ENCODE measurements at regions not wholly inside any gene's neighbourhood (a gene's known extent, or its start where the extent isn't known, plus 50 kb on each side); places are given as distances from the start of the nearest gene placed in this dataset.
A peak's percentile ranks its signal among the peaks of the same experiment; 100 is the strongest.
"Not testable (repeated sequence)": the region's sequence is repeated elsewhere in the genome, so short reads cannot be mapped to it uniquely, and the experiment has no call there.

GRCh38 chr11:22078063-22078462 is 114.8 kb upstream of the ANO5 start:
- no peak for DNase-seq

GRCh38 chr11:22079133-22079872 is 113.6 kb upstream of the ANO5 start:
- DNase-seq = peak; percentile 98

GRCh38 chr11:22082178-22082577 is 110.7 kb upstream of the ANO5 start:
- no peak for DNase-seq

- no peak for DNase-seq
These were observed 110.1 kb upstream of the ANO5 start for GRCh38 chr11:22082788-22083187.

- DNase-seq = no peak
These were observed 108.8 kb upstream of the ANO5 start for GRCh38 chr11:22084056-22084455.

GRCh38 chr11:22084564-22084963 is 108.3 kb upstream of the ANO5 start:
- DNase-seq = no peak

- DNase-seq = no peak
These were observed 103.3 kb upstream of the ANO5 start for GRCh38 chr11:22089609-22090008.

- DNase-seq = no peak
These were observed 86.3 kb upstream of the ANO5 start for GRCh38 chr11:22106566-22106965.

GRCh38 chr11:22115470-22116029 is 77.3 kb upstream of the ANO5 start:
- no peak for DNase-seq

- not testable (repeated sequence) for DNase-seq
These were observed 64.9 kb upstream of the ANO5 start for GRCh38 chr11:22127981-22128380.

GRCh38 chr11:22130462-22131053 is 62.3 kb upstream of the ANO5 start:
- peak; percentile 16 for DNase-seq

GRCh38 chr11:22133776-22134175 is 59.1 kb upstream of the ANO5 start:
- no peak for DNase-seq

- DNase-seq = no peak
These were observed 54.6 kb upstream of the ANO5 start for GRCh38 chr11:22138264-22138663.
